ENCODE measurements at regions not wholly inside any gene's neighbourhood (a gene's known extent, or its start where the extent isn't known, plus 50 kb on each side); places are given as distances from the start of the nearest gene placed in this dataset.

DNA sequence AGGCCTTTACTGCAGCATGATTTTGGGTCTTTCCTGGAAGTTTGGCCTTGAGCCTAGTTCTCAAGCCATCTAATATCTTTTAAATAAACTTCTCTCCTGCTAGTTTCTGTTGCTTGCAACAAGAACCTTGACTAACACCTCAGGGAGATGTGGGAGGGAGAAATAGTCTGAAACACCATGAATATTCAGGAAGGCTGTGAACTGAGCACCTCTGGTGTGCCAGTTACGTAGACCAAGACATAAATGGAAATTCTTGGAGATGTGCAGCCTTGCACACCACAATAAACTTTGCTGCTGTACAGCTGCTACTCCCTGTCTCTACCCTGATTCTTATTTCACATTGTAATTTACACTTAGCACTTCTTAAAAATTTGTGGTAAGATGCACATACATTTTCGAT, 86.9 kb upstream of the SPATA13 start:
- TF ChIP-seq, protein P1, sequence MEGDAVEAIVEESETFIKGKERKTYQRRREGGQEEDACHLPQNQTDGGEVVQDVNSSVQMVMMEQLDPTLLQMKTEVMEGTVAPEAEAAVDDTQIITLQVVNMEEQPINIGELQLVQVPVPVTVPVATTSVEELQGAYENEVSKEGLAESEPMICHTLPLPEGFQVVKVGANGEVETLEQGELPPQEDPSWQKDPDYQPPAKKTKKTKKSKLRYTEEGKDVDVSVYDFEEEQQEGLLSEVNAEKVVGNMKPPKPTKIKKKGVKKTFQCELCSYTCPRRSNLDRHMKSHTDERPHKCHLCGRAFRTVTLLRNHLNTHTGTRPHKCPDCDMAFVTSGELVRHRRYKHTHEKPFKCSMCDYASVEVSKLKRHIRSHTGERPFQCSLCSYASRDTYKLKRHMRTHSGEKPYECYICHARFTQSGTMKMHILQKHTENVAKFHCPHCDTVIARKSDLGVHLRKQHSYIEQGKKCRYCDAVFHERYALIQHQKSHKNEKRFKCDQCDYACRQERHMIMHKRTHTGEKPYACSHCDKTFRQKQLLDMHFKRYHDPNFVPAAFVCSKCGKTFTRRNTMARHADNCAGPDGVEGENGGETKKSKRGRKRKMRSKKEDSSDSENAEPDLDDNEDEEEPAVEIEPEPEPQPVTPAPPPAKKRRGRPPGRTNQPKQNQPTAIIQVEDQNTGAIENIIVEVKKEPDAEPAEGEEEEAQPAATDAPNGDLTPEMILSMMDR (conservative IDR thresholded peaks at IDR 0.05; ENCODE audit: low read length): no peak
- TF ChIP-seq EZH2phosphoT487 (IDR thresholded peaks at IDR 0.05; ENCODE audit: borderline replicate concordance): no peak

Measured in Loucy (cell line).